PC-3 (cell line): ENCODE measurements at regions not wholly inside any gene's neighbourhood (a gene's known extent, or its start where the extent isn't known, plus 50 kb on each side); places are given as distances from the start of the nearest gene placed in this dataset.

Experiments
- ATAC-seq: fragments of 200-7000 bp; cut with Tn5 transposase; 2 replicates; pipeline ENCODE4 v1.9.1; 2020; ENCODE audit warnings: mild to moderate bottlenecking, moderate library complexity
- BruUV-seq: library from RNA; stranded (reverse); fragments of 400-500 nt; replicated peaks from 2 replicates; lab custom pipeline; 2021; lab: Mats Ljungman, UMichigan
- CTCF ChIA-PET: fragments of 300-600 bp; sonication (Branson Sonifier 250); formaldehyde crosslinking; loops from one replicate; lab custom pipeline; 2022; ENCODE audit warnings: antibody characterized with exemption; lab: Charles Lee
- POLR2A ChIA-PET: fragments of 300-600 bp; sonication (Branson Sonifier 250); formaldehyde crosslinking; loops from one replicate; lab custom pipeline; 2022; ENCODE audit warnings: antibody characterized with exemption; ENCODE audit not compliant: unreplicated experiment; lab: Charles Lee
- DNase-seq: peaks from one replicate; pipeline ENCODE4 v3.0.0-alpha.2; 2015
- H2AFZ ChIP-seq: fragments of 300-600 bp; sonication (generic); 2 replicates; pipeline ENCODE4 v1.6.0; 2016; ENCODE audit warnings: antibody characterized with exemption, low read length
- H3F3A ChIP-seq: fragments of 300-600 bp; sonication (generic); one replicate; pipeline ENCODE4 v1.6.0; 2017; ENCODE audit warnings: antibody characterized with exemption, low read length, control low read depth, mild to moderate bottlenecking; ENCODE audit not compliant: unreplicated experiment
- H3K27ac ChIP-seq: fragments of 300-600 bp; sonication (generic); 2 replicates; pipeline ENCODE4 v1.5.1; 2016; ENCODE audit warnings: mild to moderate bottlenecking, low read length
- H3K27me3 ChIP-seq: fragments of 300-600 bp; sonication (generic); 2 replicates; pipeline ENCODE4 v1.6.1; 2016; ENCODE audit warnings: low read length, mixed read lengths
- H3K36me3 ChIP-seq: fragments of 300-600 bp; sonication (generic); 2 replicates; pipeline ENCODE4 v1.6.1; 2016; ENCODE audit warnings: low read depth, mixed run types, low read length, mixed read lengths
- H3K4me1 ChIP-seq: fragments of 300-600 bp; sonication (generic); 2 replicates; pipeline ENCODE4 v1.5.1; 2016; ENCODE audit warnings: low read length; ENCODE audit not compliant: insufficient read depth
- H3K4me2 ChIP-seq: fragments of 300-600 bp; sonication (generic); 2 replicates; pipeline ENCODE4 v1.6.0; 2016; ENCODE audit warnings: low read length
- H3K4me3 ChIP-seq: fragments of 300-600 bp; sonication (generic); 2 replicates; pipeline ENCODE4 v1.5.1; 2016; ENCODE audit warnings: mild to moderate bottlenecking, low read length, mixed read lengths
- H3K79me2 ChIP-seq: fragments of 300-600 bp; sonication (generic); 2 replicates; pipeline ENCODE4 v1.6.1; 2017; ENCODE audit warnings: low read length, mixed read lengths
- H3K9ac ChIP-seq: fragments of 300-600 bp; sonication (generic); 2 replicates; pipeline ENCODE4 v1.6.0; 2016; ENCODE audit warnings: mild to moderate bottlenecking, low read length
- H3K9me2 ChIP-seq: fragments of 300-600 bp; sonication (generic); replicated peaks from 2 replicates; pipeline ENCODE4 v1.6.1; 2016; ENCODE audit warnings: mixed run types, low read length, mixed read lengths
- H3K9me3 ChIP-seq: fragments of 300-600 bp; sonication (generic); 2 replicates; pipeline ENCODE4 v1.6.1; 2016; ENCODE audit warnings: low read length, mixed read lengths
- H4K20me1 ChIP-seq: fragments of 300-600 bp; sonication (generic); 2 replicates; pipeline ENCODE4 v1.6.1; 2016; ENCODE audit warnings: low read length, mixed read lengths
- CTCF ChIP-seq: fragments of 300-600 bp; sonication (generic); conservative IDR thresholded peaks from 2 replicates; pipeline ENCODE4 v1.5.1; 2017; ENCODE audit warnings: antibody characterized with exemption, low read depth, mild to moderate bottlenecking, low read length
- EZH2 ChIP-seq: fragments of 300-600 bp; sonication (generic); IDR thresholded peaks from one replicate; pipeline ENCODE4 v1.6.1; 2017; ENCODE audit warnings: antibody characterized with exemption, mild to moderate bottlenecking, low read length; ENCODE audit not compliant: unreplicated experiment
- EZH2phosphoT487 ChIP-seq: fragments of 300-600 bp; sonication (generic); IDR thresholded peaks from 2 replicates; pipeline ENCODE4 v1.6.1; 2018; ENCODE audit warnings: mild to moderate bottlenecking, antibody characterized with exemption, low read length, borderline replicate concordance
- intact Hi-C: fragments of 100-400 bp; cut with micrococcal nuclease; formaldehyde crosslinking; loops from 2 replicates; pipeline ENCODE4 v1.9.0; 2023

- no peaks in the 10 kb centered on the region for H3F3A ChIP-seq
- no peaks in the 10 kb centered on the region for H3K27me3 ChIP-seq
- no peak overlapping the region for H3K9ac ChIP-seq
- CTCF ChIA-PET = no interaction called here
- H2AFZ ChIP-seq = no peak overlapping the region
- POLR2A ChIA-PET = no interaction called here
- DNase-seq (no peak), ATAC-seq (no peak; the same call in 1 of the 2 replicates)
- H3K27ac ChIP-seq = no peak overlapping the region
- H3K9me2 ChIP-seq = no peaks in the 10 kb centered on the region
- H4K20me1 ChIP-seq = no peaks in the 10 kb centered on the region
- no peaks in the 10 kb centered on the region for H3K79me2 ChIP-seq
- no TSS peak for BruUV-seq
- H3K4me1 ChIP-seq = no peaks in the 10 kb centered on the region
- H3K36me3 ChIP-seq = no peaks in the 10 kb centered on the region
- intact Hi-C loops = no loop called here
- H3K9me3 ChIP-seq = no peaks in the 10 kb centered on the region
- no peak overlapping the region for H3K4me2 ChIP-seq
- no peak overlapping the region for H3K4me3 ChIP-seq
- no peak for TF ChIP-seq EZH2
- TF ChIP-seq EZH2phosphoT487 = no peak
- no peak for TF ChIP-seq CTCF
Observed at GRCh38 chr10:37685741-37686683, 171.4 kb downstream of the ZNF248 start.

- DNase-seq (no peak), ATAC-seq (no peak; the same call in 1 of the 2 replicates)
- intact Hi-C loops = no loop called here
- POLR2A ChIA-PET = no interaction called here
- Histone ChIP-seq H3K4me3 (no peak overlapping the region), H3K4me1 (no peaks in the 10 kb centered on the region), H3K79me2 (no peaks in the 10 kb centered on the region), H3F3A (no peaks in the 10 kb centered on the region), H3K9ac (no peak overlapping the region), H3K36me3 (no peaks in the 10 kb centered on the region), H3K9me3 (no peaks in the 10 kb centered on the region), H3K9me2 (no peaks in the 10 kb centered on the region), H3K27ac (no peak overlapping the region), H3K27me3 (no peaks in the 10 kb centered on the region), H2AFZ (no peak overlapping the region), H3K4me2 (no peak overlapping the region), H4K20me1 (no peaks in the 10 kb centered on the region)
- no TSS peak for BruUV-seq
- TF ChIP-seq EZH2 = no peak
- TF ChIP-seq CTCF = no peak
- TF ChIP-seq EZH2phosphoT487 = no peak
- CTCF ChIA-PET = no interaction called here
Observed at GRCh38 chr10:37684765-37685164, 172.6 kb downstream of the ZNF248 start.

GRCh38 chr10:37682617-37683016, 174.8 kb downstream of the ZNF248 start:
- H3K9me3 ChIP-seq = no peaks in the 10 kb centered on the region
- TF ChIP-seq CTCF (no peak), EZH2phosphoT487 (no peak), EZH2 (no peak)
- intact Hi-C loops = no loop called here
- H3K79me2 ChIP-seq = no peaks in the 10 kb centered on the region
- ATAC-seq (no peak), DNase-seq (no peak)
- H3K4me1 ChIP-seq = no peaks in the 10 kb centered on the region
- H3K9me2 ChIP-seq = no peaks in the 10 kb centered on the region
- no peak overlapping the region for H3K27ac ChIP-seq
- no peaks in the 10 kb centered on the region for H4K20me1 ChIP-seq
- no peak overlapping the region for H3K9ac ChIP-seq
- no peak overlapping the region for H3K4me2 ChIP-seq
- H3K4me3 ChIP-seq = no peak overlapping the region
- H3F3A ChIP-seq = no peaks in the 10 kb centered on the region
- no peaks in the 10 kb centered on the region for H3K27me3 ChIP-seq
- H2AFZ ChIP-seq = no peak overlapping the region
- no peaks in the 10 kb centered on the region for H3K36me3 ChIP-seq
- BruUV-seq = no TSS peak
- POLR2A ChIA-PET = no interaction called here
- CTCF ChIA-PET = no interaction called here
